ENCODE measurements at regions not wholly inside any gene's neighbourhood (a gene's known extent, or its start where the extent isn't known, plus 50 kb on each side); places are given as distances from the start of the nearest gene placed in this dataset.

DNA sequence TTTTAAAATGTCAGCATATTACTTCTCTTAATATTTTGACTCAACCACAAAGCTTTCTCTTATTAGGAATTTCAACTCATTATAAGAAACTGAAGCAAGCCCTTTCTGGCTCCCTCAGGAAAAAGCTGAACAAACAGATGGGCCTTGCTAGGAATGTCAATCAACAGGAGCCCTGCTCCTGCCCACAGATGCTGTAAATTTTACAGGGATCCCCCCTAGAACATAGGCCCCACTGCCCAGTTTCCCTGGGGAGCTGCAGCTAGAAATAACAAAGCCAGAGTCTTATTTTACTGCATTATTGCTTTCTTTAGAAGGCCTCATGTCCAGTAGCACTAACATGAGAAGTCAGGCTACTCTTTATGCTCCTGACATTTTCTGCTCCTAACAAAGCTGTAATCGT is 103.8 kb downstream of the PCSK1 start:
- H3K9ac ChIP-seq (replicated peaks in 1 of 4; ENCODE audit: extremely low read depth in 1 of 4, low read depth in 3 of 4, low read length in 3 of 4): no peak overlapping the region
- no peaks in the 10 kb centered on the region for H3K79me1 ChIP-seq (ENCODE audit: low read depth, low read length)
- H4K20me1 ChIP-seq (replicated peaks in 1 of 2; ENCODE audit: control insufficient read depth in 1 of 2, insufficient read depth in 2 of 2, low read length in 2 of 2): no peaks in the 10 kb centered on the region
- no peak for TF ChIP-seq NANOG (IDR thresholded peaks at IDR 0.05; ENCODE audit: insufficient read depth, low read depth, low read length, poor library complexity, severe bottlenecking)
- TF ChIP-seq CEBPB (IDR thresholded peaks at IDR 0.05; ENCODE audit: low read depth, low read length): no peak
- TF ChIP-seq SIX5 (IDR thresholded peaks at IDR 0.05; ENCODE audit: low read depth, low read length): no peak
- TF ChIP-seq, protein P1, sequence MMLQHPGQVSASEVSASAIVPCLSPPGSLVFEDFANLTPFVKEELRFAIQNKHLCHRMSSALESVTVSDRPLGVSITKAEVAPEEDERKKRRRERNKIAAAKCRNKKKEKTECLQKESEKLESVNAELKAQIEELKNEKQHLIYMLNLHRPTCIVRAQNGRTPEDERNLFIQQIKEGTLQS (IDR thresholded peaks at IDR 0.05; ENCODE audit: insufficient read depth, low read depth, low read length): no peak
- no peak for TF ChIP-seq RNF2 (IDR thresholded peaks at IDR 0.05; ENCODE audit: borderline replicate concordance, low read depth, low read length, missing control alignments, poor library complexity, severe bottlenecking)
- TF ChIP-seq SRF (IDR thresholded peaks at IDR 0.05; ENCODE audit: low read depth, low read length): no peak
- no peak for TF ChIP-seq CBX8 (IDR thresholded peaks at IDR 0.05; ENCODE audit: borderline replicate concordance, low read depth, low read length)
- no peak for TF ChIP-seq BACH1 (IDR thresholded peaks at IDR 0.05; ENCODE audit: low read length)
- no peaks in the 10 kb centered on the region for H3K9me3 ChIP-seq (ENCODE audit: insufficient read depth in 2 of 2, low read depth in 1 of 2, low read length in 1 of 2)
- H3K4me3 ChIP-seq (ENCODE audit: extremely low read depth in 1 of 4, insufficient read depth in 2 of 4, low read depth in 3 of 4, low read length in 4 of 4): no peak overlapping the region
- no peak overlapping the region for H2BK120ac ChIP-seq (replicated peaks; ENCODE audit: low read depth, low read length)
- H2BK20ac ChIP-seq (ENCODE audit: low read length): no peak overlapping the region
- H2AK5ac ChIP-seq (ENCODE audit: low read depth, low read length): no peak overlapping the region
- 100% methylated on average over 1 of the region's 1 CpG; no CpG with 5 or more reads in 1 of the 2 experiments for WGBS, 2 experiments (ENCODE audit: extremely low coverage in 1 of 2, insufficient coverage in 1 of 2, insufficient read length in 1 of 2, insufficient replicate concordance in 2 of 2, low coverage in 1 of 2, low lambda C conversion rate in 2 of 2, missing lambda C conversion rate in 1 of 2)
- H2BK12ac ChIP-seq (ENCODE audit: low read depth, low read length): no peak overlapping the region
- H4K8ac ChIP-seq (ENCODE audit: extremely low read depth, insufficient read depth, low read length): no peak overlapping the region
- no peaks in the 10 kb centered on the region for H3K36me3 ChIP-seq (ENCODE audit: control insufficient read depth in 2 of 4, insufficient read depth in 4 of 4, low read length in 3 of 4)
- CTCF ChIA-PET (ENCODE audit: partially characterized antibody): interaction anchor here (1.0 to 1.4 kb wide), 3 partner anchors 10 to 548 kb away, joined by 3 to 4 read pairs (median 4); no protein-coding TSS in a partner anchor
- FAIRE-seq (no peak), DNase-seq (ENCODE audit: low read depth in 1 of 2, low spot score in 2 of 2) (no peak)
- H3K23me2 ChIP-seq (ENCODE audit: low read depth, low read length): no peaks in the 10 kb centered on the region
- POLR2A ChIA-PET (ENCODE audit: partially characterized antibody): no interaction called here
- no peak overlapping the region for H3K4ac ChIP-seq (replicated peaks; ENCODE audit: insufficient read length, low read depth, low read length)
- H3K27ac ChIP-seq (ENCODE audit: low read depth, low read length): no peak overlapping the region
- no peak overlapping the region for H2BK15ac ChIP-seq (ENCODE audit: low read length)
- no peaks in the 10 kb centered on the region for H3K27me3 ChIP-seq (replicated peaks in 1 of 4; ENCODE audit: control insufficient read depth in 3 of 4, extremely low read depth in 1 of 4, insufficient read depth in 3 of 4, low read length in 3 of 4)
- H2BK5ac ChIP-seq (ENCODE audit: low read depth, low read length): no peak overlapping the region
- no peak overlapping the region for H3K4me2 ChIP-seq (ENCODE audit: insufficient read depth in 1 of 2, low read depth in 2 of 2, low read length in 2 of 2)
- H4K91ac ChIP-seq (replicated peaks; ENCODE audit: insufficient read length, low read length): no peak overlapping the region
- H3K56ac ChIP-seq (replicated peaks; ENCODE audit: insufficient read length, low read depth, low read length): no peak overlapping the region
- H3K79me2 ChIP-seq (ENCODE audit: control insufficient read depth in 1 of 2, insufficient read depth in 2 of 2, low read length in 2 of 2): no peaks in the 10 kb centered on the region
- H3K23ac ChIP-seq (ENCODE audit: insufficient read length): no peak overlapping the region
- no peak overlapping the region for H4K5ac ChIP-seq (ENCODE audit: insufficient read length, low read depth, low read length)
- no peak overlapping the region for H3K18ac ChIP-seq (ENCODE audit: extremely low read depth, low read length)
- H3K4me1 ChIP-seq (replicated peaks in 1 of 4; ENCODE audit: control insufficient read depth in 3 of 4, insufficient read depth in 4 of 4, low read length in 3 of 4): no peaks in the 10 kb centered on the region
- H3K14ac ChIP-seq (ENCODE audit: insufficient read length): no peak overlapping the region
- H2AFZ ChIP-seq (ENCODE audit: low read length): no peak overlapping the region

Data from H1 (cell line).